Natural killer cell treated with Interleukin-12 subunit alpha and Interleukin-12 subunit beta and Interleukin-15 and Interleukin-18, amount 100 ng/mL, for 72 hours (primary cell): ENCODE measurements at regions not wholly inside any gene's neighbourhood (a gene's known extent, or its start where the extent isn't known, plus 50 kb on each side); places are given as distances from the start of the nearest gene placed in this dataset.

Experiments used
- ATAC-seq, 2 donors: fragments of 150-1000 bp; cut with Tn5 transposase in 1 of 2; sonication (Bioruptor Pico), chemical (Tn5 transposase) in 1 of 2; 2 replicates each; pipeline ENCODE4 v1.10.0; 2021
- DNase-seq: peaks from one replicate; pipeline ENCODE4 v3.0.0; 2022; ENCODE audit warnings: low spot score
- H3K27ac Mint-ChIP-seq, 2 donors: 1 replicate in 1 of 2; 2 replicates in 1 of 2; pipeline ENCODE4 v1.8.0; 2022; ENCODE audit warnings: mixed read lengths in 2 of 2, mild to moderate bottlenecking in 1 of 2, moderate library complexity in 1 of 2
- H3K27me3 Mint-ChIP-seq, 2 donors: 1 replicate in 1 of 2; 2 replicates in 1 of 2; pipeline ENCODE4 v1.8.0; 2022; ENCODE audit warnings: mixed read lengths in 2 of 2
- H3K36me3 Mint-ChIP-seq: one replicate; pipeline ENCODE4 v1.8.0; 2022; ENCODE audit warnings: mixed read lengths
- H3K4me1 Mint-ChIP-seq, 2 donors: 1 replicate in 1 of 2; 2 replicates in 1 of 2; pipeline ENCODE4 v1.8.0; 2022; ENCODE audit warnings: low read depth in 2 of 2, mixed read lengths in 2 of 2, mild to moderate bottlenecking in 1 of 2
- H3K4me3 Mint-ChIP-seq: one replicate; pipeline ENCODE4 v1.8.0; 2022; ENCODE audit warnings: mixed read lengths
- H3K9me3 Mint-ChIP-seq: 2 replicates; pipeline ENCODE4 v1.8.0; 2022; ENCODE audit warnings: mixed read lengths

DNA sequence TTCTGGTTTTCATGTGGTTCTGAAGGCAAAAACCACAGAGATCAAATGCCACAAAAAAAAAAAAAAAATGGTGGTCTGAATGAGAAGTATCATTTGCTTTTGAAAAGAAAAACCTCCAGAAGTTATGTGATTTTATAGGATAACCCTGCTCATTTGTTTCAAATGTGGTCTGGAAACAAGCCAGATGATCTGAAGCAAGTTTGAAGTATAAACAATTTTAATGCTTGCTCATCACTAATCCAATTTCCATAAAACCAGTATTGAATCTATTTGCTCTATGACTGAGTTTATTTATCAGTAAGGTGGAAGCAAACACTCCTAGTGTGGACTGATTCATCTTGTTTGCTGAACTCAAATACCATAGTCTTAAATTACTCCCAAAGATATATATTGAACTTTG is 407.3 kb upstream of the FLRT2 start:
- no peaks in the 10 kb centered on the region for H3K27me3 Mint-ChIP-seq
- H3K36me3 Mint-ChIP-seq = no peaks in the 10 kb centered on the region
- H3K4me3 Mint-ChIP-seq = no peak overlapping the region
- peaks cover 12% of the 10 kb centered on the region for H3K9me3 Mint-ChIP-seq
- no peak for ATAC-seq
- no peak for DNase-seq
- H3K4me1 Mint-ChIP-seq = no peaks in the 10 kb centered on the region
- H3K27ac Mint-ChIP-seq = no peak overlapping the region

DNA sequence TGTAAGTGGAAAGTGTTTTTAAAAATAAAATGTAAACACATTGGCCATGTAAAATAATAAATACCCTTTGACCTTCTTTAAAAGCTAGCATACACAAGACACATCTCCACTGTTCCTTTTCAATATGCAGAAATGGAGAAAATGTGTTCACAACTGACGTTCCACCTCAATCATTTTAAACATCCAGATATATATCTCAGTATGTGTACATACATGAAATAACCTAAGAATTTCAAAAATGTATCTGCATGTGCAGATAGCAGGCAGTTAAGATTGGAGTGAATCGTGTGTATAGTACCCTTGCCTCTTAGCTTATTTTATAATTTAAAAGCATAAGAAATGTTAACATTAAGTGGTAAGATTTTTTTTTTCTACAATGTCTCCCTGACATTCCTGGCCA is 406.2 kb upstream of the FLRT2 start:
- H3K9me3 Mint-ChIP-seq = peaks cover 15% of the 10 kb centered on the region
- no peaks in the 10 kb centered on the region for H3K27me3 Mint-ChIP-seq
- no peak overlapping the region for H3K4me3 Mint-ChIP-seq
- no peak for ATAC-seq
- no peak for DNase-seq
- H3K4me1 Mint-ChIP-seq = no peaks in the 10 kb centered on the region
- no peak overlapping the region for H3K27ac Mint-ChIP-seq
- H3K36me3 Mint-ChIP-seq = no peaks in the 10 kb centered on the region

DNA sequence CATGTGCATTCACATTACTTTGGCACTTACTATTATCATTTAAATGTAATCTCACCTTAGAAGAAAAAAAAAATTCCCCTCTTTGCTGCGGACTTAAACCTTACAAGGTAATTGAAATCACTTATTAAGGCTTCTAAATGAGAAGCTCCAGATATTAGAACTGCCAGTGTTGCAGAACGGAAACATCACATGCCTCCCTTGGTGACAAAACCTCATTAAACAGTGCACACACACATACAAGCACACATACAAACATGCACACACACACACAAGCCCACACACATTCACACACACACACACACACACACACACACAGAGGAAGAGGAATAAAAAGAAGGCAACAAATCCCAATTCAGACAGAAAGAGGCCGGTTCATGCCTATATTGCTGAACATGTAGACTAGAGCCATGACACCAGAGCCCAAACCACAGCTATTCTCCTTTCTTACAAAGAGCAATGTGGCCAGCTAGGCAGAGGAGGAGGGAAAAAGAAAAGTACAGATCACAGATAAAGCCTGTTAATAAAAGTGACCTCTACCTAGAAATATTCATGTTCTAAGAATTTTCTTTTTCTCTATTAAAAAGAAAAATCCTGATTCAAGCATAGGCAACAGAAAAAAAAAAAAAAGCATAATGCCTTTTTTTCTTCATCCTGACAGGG is 405.2 kb upstream of the FLRT2 start:
- Mint-ChIP-seq H3K36me3 (no peaks in the 10 kb centered on the region), H3K9me3 (peaks cover 15% of the 10 kb centered on the region), H3K4me1 (no peaks in the 10 kb centered on the region), H3K4me3 (no peak overlapping the region), H3K27me3 (no peaks in the 10 kb centered on the region), H3K27ac (no peak overlapping the region)
- DNase-seq = no peak
- no peak for ATAC-seq

DNA sequence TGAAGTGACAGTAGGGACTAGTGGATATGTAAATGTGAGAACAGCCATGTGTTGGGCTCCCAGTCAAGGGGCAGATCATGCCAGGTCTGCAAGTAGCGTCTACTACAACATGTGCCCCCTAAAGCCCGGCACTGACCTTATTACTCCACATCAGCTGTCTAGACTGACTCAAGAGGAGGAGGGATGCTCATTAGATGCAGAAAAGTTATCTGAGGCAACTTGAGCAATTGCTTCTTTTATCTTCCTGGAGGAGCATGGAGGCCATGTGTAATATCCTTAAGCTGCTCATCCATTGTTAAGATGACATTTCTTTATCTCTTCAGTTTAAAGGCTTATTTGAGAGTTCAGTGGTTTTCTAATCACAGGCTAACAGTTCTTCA is 404.7 kb upstream of the FLRT2 start:
- Mint-ChIP-seq H3K27me3 (no peaks in the 10 kb centered on the region), H3K36me3 (no peaks in the 10 kb centered on the region), H3K4me3 (no peak overlapping the region), H3K27ac (no peak overlapping the region), H3K9me3 (peaks cover 15% of the 10 kb centered on the region), H3K4me1 (no peaks in the 10 kb centered on the region)
- no peak for DNase-seq
- no peak for ATAC-seq

DNA sequence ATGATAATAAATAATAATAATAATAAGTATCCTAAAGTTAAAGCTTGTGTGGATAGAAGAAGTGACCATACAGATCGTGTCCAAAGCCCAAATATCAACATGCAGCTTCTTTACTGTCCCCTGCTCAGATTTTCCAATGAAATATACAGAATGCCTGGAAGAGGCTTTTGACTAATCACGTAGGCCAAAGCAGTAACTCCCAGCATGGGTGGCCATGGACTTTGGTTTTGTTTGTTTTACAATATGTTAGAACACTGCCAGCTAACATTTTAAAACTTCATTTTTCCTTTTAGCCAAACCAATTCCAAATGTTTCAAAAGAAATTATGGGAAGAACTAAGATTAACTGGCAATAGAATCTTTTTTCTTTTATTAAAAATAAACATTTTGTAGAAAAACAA is 400.0 kb upstream of the FLRT2 start:
- H3K27me3 Mint-ChIP-seq = no peaks in the 10 kb centered on the region
- DNase-seq = no peak
- H3K4me1 Mint-ChIP-seq = no peaks in the 10 kb centered on the region
- H3K36me3 Mint-ChIP-seq = no peaks in the 10 kb centered on the region
- peaks cover 11% of the 10 kb centered on the region for H3K9me3 Mint-ChIP-seq
- no peak overlapping the region for H3K4me3 Mint-ChIP-seq
- H3K27ac Mint-ChIP-seq = no peak overlapping the region
- ATAC-seq = no peak

DNA sequence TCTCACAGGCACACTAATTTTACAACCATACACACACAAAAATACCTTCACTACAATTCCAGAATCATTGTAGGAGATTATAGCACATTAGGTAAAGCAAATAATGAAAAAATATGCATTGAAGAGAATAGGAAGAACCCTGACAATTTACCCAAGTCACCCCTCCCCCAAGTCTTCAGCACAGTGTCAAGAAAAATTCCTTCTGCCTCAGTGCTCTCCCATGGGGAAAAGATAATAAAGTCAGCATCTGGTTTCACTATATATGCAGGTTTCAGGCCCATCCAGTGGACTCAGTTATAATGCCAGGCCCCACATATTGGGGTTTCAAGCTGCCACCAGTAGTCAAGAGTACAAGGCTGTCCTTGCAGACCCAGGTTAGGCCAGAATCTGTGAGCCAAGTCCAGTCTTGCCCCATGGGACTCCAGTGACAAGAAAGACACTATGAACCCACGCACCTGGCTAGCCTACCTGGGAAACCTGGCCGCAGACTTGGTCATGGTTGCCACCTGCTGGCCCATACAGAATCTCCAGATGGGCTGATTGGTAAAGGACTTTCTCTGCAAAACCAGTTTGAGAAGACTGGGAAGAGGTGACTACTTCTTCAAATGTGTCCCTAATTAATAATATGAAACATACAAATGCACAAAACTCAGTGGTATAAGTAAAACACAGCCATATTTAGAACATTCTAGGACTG is 398.6 kb upstream of the FLRT2 start:
- H3K4me1 Mint-ChIP-seq = no peaks in the 10 kb centered on the region
- H3K27ac Mint-ChIP-seq = no peak overlapping the region
- H3K9me3 Mint-ChIP-seq = peaks cover 11% of the 10 kb centered on the region
- no peaks in the 10 kb centered on the region for H3K36me3 Mint-ChIP-seq
- no peaks in the 10 kb centered on the region for H3K27me3 Mint-ChIP-seq
- DNase-seq (no peak), ATAC-seq (no peak)
- no peak overlapping the region for H3K4me3 Mint-ChIP-seq

DNA sequence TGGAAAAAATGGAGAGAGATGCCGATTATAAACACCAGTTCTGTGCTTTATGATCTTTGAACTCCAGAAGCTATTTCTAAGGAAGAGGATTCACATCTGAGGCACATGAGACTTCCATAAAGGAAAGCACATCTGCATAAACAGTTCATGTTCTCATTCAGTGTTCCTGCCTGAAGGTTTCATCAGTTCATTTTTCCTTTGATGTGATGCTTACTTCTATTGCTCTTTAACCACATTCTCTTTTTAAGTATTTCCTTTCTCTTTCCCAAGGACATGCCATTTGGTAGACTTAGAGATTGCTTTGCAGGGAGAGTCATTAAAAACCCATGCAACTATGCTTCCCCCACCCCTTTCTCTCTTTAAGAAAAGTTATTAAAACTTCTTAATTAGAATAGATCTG is 387.0 kb upstream of the FLRT2 start:
- Mint-ChIP-seq H3K27ac (no peak overlapping the region), H3K4me3 (no peak overlapping the region), H3K4me1 (no peaks in the 10 kb centered on the region), H3K9me3 (no peaks in the 10 kb centered on the region), H3K27me3 (no peaks in the 10 kb centered on the region), H3K36me3 (peaks cover 5% of the 10 kb centered on the region)
- ATAC-seq = no peak
- no peak for DNase-seq

DNA sequence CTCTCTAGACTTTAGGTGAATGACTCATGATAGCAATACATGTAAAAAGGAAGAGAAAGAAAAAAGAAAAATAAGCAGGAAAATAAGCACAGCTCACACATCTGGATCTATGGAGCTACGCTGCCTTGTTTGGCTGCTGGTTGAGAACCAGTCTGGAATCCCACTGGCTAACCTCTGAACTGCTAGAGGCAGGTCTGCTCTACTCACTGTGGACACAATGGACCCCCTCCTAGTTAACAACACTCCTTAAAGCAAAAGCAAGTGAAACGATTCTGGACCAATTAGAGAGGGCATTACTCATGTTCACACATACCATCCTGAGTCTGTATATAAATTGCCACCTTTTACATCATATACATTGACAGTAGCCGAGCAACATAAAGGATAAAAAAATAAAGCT is 383.2 kb upstream of the FLRT2 start:
- no peak overlapping the region for H3K27ac Mint-ChIP-seq
- ATAC-seq (no peak), DNase-seq (no peak)
- H3K9me3 Mint-ChIP-seq = no peaks in the 10 kb centered on the region
- no peak overlapping the region for H3K4me3 Mint-ChIP-seq
- peaks cover 5% of the 10 kb centered on the region for H3K36me3 Mint-ChIP-seq
- H3K4me1 Mint-ChIP-seq = no peaks in the 10 kb centered on the region
- no peaks in the 10 kb centered on the region for H3K27me3 Mint-ChIP-seq

DNA sequence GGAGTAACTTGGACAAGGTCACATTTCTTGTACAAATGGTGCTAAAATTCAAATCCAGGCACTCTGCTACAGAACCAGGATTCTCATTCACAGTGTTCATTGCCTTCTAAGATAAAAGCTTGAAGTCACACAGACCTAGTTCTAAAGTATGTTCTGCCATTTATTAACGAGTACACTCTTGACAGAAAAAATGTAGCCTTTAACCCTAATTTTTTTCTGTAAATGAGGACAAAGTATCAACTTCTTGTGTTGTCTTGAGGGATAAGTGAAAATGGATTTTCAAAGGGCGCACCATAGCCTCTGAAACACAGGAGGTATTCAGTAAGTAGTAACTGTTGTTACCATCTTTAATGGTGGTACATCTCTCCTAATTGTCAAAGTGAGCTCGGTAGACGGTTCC is 379.8 kb upstream of the FLRT2 start:
- no peak overlapping the region for H3K4me3 Mint-ChIP-seq
- H3K27me3 Mint-ChIP-seq = no peaks in the 10 kb centered on the region
- DNase-seq (no peak), ATAC-seq (no peak)
- no peaks in the 10 kb centered on the region for H3K4me1 Mint-ChIP-seq
- peaks cover 5% of the 10 kb centered on the region for H3K36me3 Mint-ChIP-seq
- H3K27ac Mint-ChIP-seq = no peak overlapping the region
- H3K9me3 Mint-ChIP-seq = peaks cover 2% of the 10 kb centered on the region

DNA sequence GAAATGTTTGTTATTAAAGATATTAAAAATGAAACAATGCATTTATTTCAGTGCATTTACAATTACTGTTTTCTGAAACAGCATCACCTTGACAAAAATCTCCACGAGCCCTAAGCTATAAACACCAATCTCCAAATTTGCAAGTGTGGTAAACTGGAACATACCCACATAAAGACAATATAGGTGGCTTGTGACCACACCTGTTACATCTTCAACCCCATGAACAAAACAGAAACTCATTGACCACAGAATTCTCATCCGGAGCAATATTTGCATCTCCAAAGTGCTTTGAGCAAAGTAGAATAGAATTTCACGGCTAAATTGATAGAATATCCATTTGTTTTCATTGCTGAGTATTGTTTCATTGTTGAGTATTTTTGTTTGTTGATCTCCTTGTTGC is 375.2 kb upstream of the FLRT2 start:
- H3K27me3 Mint-ChIP-seq = no peaks in the 10 kb centered on the region
- no peak overlapping the region for H3K4me3 Mint-ChIP-seq
- H3K4me1 Mint-ChIP-seq = no peaks in the 10 kb centered on the region
- ATAC-seq = no peak
- DNase-seq = no peak
- H3K27ac Mint-ChIP-seq = no peak overlapping the region
- peaks cover 2% of the 10 kb centered on the region for H3K9me3 Mint-ChIP-seq
- H3K36me3 Mint-ChIP-seq = peaks cover 5% of the 10 kb centered on the region

DNA sequence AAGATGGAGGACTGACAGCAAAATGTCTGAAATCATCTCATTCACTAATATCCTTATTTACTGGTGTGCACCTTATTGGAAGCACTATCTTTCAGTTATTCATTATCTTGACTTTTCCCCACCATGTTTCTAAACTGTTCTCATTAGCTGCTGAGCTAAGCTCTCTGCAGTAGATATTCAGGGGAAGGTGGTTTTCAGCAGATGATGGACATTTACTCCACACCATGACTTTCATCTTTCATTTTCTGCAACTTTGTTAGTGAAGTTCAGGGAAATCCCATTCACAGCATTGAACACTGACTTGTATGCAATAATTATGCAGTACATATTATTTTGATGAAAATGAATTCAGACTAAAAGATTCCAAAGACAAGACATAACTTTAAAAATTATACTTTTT is 373.6 kb upstream of the FLRT2 start:
- no peak overlapping the region for H3K27ac Mint-ChIP-seq
- H3K27me3 Mint-ChIP-seq = no peaks in the 10 kb centered on the region
- DNase-seq = no peak
- H3K4me1 Mint-ChIP-seq = no peaks in the 10 kb centered on the region
- peaks cover 5% of the 10 kb centered on the region for H3K9me3 Mint-ChIP-seq
- H3K4me3 Mint-ChIP-seq = no peak overlapping the region
- H3K36me3 Mint-ChIP-seq = peaks cover 7% of the 10 kb centered on the region
- ATAC-seq = no peak

DNA sequence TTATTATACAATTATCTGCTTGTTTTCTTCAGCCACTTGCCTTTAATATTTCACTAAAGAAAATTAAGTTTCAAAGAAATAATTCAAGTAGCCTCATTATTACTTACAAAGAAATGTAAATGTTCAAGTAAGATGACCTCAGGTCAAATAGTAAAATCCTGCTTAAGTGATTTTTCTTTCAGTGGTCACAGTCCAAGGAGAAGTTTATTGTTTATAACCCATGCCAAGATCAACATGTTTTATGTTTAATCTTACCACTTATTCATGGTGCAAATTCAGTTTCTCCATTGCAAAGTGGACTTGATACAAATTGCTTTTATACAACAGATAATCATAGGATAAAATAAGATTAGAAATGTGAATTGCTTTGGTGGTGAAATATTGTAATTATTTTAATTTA is 370.2 kb upstream of the FLRT2 start:
- Mint-ChIP-seq H3K36me3 (peaks cover 19% of the 10 kb centered on the region), H3K27me3 (no peaks in the 10 kb centered on the region), H3K4me1 (no peaks in the 10 kb centered on the region), H3K9me3 (peaks cover 7% of the 10 kb centered on the region), H3K27ac (no peak overlapping the region), H3K4me3 (no peak overlapping the region)
- no peak for ATAC-seq
- no peak for DNase-seq

DNA sequence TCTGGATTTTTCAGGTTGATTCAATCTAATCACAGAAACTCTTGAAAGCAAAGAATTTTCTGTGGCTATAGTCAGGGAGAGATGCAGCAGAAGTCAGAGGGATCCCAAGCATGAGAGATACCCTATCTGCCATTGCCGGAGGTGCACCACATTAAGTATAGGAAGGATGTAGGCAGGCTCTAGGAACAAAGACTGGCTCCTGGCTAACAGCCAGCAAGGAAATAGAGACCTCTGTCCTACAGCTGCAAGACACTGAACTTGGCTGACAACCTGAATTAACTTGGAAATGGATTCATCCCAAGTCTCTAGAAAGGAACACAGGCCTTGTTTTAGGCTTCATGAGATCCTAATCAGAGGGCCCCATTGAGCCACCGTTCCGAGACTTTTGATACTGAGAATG is 364.9 kb upstream of the FLRT2 start:
- H3K27ac Mint-ChIP-seq = no peak overlapping the region
- H3K9me3 Mint-ChIP-seq = peaks cover 10% of the 10 kb centered on the region
- H3K36me3 Mint-ChIP-seq = peaks cover 14% of the 10 kb centered on the region
- H3K4me1 Mint-ChIP-seq = no peaks in the 10 kb centered on the region
- DNase-seq (no peak), ATAC-seq (no peak)
- no peaks in the 10 kb centered on the region for H3K27me3 Mint-ChIP-seq
- no peak overlapping the region for H3K4me3 Mint-ChIP-seq

DNA sequence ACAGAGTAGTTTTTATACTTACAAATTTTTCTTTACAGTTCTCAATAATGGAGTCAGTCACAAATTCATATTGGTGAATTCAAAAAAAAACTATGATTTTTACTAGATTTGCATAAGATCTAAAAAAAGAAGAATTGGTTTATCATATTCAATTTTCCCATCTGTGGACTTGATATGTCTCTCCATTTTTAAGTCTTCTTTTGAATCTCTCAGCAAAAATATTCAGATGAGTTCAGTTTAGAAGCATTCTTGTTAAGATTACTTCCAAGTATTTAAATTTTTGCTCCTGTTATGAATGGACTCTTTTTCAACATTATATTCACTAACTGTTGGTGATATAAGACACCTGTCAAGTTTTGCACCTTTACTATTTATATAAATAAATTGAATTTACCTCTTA is 360.6 kb upstream of the FLRT2 start:
- ATAC-seq (no peak), DNase-seq (no peak)
- no peaks in the 10 kb centered on the region for H3K4me1 Mint-ChIP-seq
- H3K27ac Mint-ChIP-seq = no peak overlapping the region
- H3K4me3 Mint-ChIP-seq = no peak overlapping the region
- peaks cover 3% of the 10 kb centered on the region for H3K9me3 Mint-ChIP-seq
- peaks cover 0 to 3% of the 10 kb centered on the region in 2 donors for H3K27me3 Mint-ChIP-seq
- no peaks in the 10 kb centered on the region for H3K36me3 Mint-ChIP-seq

DNA sequence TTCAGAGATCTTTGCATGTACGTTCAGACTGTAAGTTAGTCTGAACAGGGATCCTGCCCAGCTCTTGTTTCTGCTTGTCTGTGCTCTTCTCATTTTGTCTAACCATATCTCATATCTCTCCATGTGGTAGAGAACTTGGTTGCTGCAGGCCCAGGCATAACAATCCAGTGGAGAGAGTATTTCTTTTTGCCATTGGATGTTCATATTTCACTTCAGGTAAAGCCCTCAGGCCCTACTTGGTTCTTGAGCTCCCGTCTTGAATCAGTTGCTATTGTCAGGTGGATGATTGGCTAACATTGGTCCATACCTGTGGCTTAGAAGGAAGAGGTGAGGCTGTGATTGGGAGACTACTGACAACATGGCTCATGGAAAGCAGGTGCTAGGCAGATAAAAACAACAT is 357.7 kb upstream of the FLRT2 start:
- Mint-ChIP-seq H3K27me3 (peaks cover 0 to 3% of the 10 kb centered on the region in 2 donors), H3K27ac (no peak overlapping the region), H3K4me3 (no peak overlapping the region), H3K4me1 (no peaks in the 10 kb centered on the region), H3K36me3 (no peaks in the 10 kb centered on the region), H3K9me3 (no peaks in the 10 kb centered on the region)
- DNase-seq (no peak), ATAC-seq (no peak)
